ENCODE measurements at regions not wholly inside any gene's neighbourhood (a gene's known extent, or its start where the extent isn't known, plus 50 kb on each side); places are given as distances from the start of the nearest gene placed in this dataset.

DNA sequence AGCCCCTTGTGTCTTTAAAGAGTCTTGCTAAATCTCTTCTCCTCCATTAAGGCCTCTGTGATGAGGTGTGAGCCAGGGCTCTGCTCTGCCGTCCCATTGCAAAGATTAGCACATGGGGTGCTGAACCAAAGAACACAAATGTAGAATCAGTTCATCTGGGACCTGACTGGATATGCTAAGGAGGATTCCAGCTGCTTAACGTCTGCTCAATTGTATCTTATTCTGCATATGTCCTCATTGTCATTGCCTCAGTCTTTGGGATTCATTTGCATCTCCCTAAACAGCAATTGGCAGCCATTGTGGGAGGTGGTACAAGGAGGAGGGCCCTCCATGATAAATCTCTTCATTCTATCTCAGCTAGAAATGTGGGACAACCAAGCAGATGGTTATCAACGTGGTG lies 106.3 kb upstream of the ADAMTS18 start:
- TF ChIP-seq, protein P1, sequence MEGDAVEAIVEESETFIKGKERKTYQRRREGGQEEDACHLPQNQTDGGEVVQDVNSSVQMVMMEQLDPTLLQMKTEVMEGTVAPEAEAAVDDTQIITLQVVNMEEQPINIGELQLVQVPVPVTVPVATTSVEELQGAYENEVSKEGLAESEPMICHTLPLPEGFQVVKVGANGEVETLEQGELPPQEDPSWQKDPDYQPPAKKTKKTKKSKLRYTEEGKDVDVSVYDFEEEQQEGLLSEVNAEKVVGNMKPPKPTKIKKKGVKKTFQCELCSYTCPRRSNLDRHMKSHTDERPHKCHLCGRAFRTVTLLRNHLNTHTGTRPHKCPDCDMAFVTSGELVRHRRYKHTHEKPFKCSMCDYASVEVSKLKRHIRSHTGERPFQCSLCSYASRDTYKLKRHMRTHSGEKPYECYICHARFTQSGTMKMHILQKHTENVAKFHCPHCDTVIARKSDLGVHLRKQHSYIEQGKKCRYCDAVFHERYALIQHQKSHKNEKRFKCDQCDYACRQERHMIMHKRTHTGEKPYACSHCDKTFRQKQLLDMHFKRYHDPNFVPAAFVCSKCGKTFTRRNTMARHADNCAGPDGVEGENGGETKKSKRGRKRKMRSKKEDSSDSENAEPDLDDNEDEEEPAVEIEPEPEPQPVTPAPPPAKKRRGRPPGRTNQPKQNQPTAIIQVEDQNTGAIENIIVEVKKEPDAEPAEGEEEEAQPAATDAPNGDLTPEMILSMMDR (IDR thresholded peaks at IDR 0.05; ENCODE audit: low read length) = no peak
- TF ChIP-seq EZH2 (IDR thresholded peaks at IDR 0.05; ENCODE audit: borderline replicate concordance, low read length) = no peak
